Neural progenitor cell (in vitro differentiated cells): ENCODE measurements at regions not wholly inside any gene's neighbourhood (a gene's known extent, or its start where the extent isn't known, plus 50 kb on each side); places are given as distances from the start of the nearest gene placed in this dataset.

Experiments
- CTCF ChIP-seq: fragments of 200-600 bp; sonication (generic); IDR thresholded peaks from 2 replicates; pipeline ENCODE4 v1.5.1; 2017; ENCODE audit warnings: antibody characterized with exemption, mild to moderate bottlenecking
- EZH2 ChIP-seq: fragments of 200-600 bp; sonication (generic); IDR thresholded peaks from 2 replicates; pipeline ENCODE4 v1.6.1; 2017; ENCODE audit warnings: antibody characterized with exemption, mild to moderate bottlenecking, moderate library complexity
- EZH2phosphoT487 ChIP-seq: fragments of 200-600 bp; sonication (generic); IDR thresholded peaks from 2 replicates; pipeline ENCODE4 v1.6.1; 2017; ENCODE audit warnings: antibody characterized with exemption

- TF ChIP-seq EZH2phosphoT487 (no peak), CTCF (no peak), EZH2 (no peak)
Measured at GRCh38 chr14:39739796-39740195, 307.6 kb upstream of the FBXO33 start.
